HG03045 (cell line): ENCODE measurements at regions not wholly inside any gene's neighbourhood (a gene's known extent, or its start where the extent isn't known, plus 50 kb on each side); places are given as distances from the start of the nearest gene placed in this dataset.

ENCODE experiments used
- ATAC-seq: cut with Tn5 transposase; IDR thresholded peaks from one replicate; pipeline ENCODE4 v1.9.1; 2021; ENCODE audit warnings: mild to moderate bottlenecking, moderate library complexity; ENCODE audit not compliant: unreplicated experiment

- ATAC-seq = no peak
Measured at GRCh38 chr15:39286706-39287105, 294.2 kb upstream of the THBS1 start.

DNA sequence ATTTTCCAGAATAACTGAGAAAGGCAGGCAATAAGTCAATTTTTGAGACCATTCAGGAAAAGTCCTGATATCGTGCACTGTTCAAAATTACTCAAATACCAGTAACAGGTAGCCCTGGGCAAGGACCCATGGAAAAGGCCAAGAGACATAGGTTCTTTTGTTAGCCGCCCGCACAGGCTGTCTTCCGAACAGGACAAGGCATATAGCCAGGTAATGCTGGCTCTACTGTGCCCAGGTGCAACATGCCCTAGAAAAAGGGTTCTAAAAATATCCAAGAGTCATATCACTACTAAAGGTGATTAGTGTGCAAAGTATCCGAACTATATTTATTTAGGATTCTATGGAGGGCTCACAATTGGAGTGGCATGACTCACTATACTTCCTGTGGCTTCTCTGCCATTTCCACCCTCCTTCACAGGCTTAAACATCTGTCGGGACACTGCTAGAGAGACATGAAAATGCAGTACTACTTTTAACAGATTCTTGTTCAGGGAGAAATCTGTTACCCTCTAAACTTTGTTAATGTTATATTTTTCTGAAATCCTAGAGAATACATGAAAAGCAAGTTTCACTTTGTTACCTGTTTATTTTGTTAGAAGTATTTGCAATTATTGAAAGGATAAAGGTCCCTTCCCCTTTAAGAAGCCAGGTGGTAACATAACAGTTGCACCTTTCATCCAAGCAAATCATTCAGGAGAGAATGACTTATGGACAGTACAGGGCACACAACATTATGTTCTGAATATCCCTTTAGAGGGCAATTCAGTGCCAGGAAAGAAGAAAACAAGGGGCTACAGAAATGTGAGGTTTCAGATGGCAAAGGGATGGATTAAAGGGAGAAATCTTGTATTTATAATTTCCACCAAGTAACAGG lies 293.3 kb upstream of the THBS1 start:
- ATAC-seq = no peak

DNA sequence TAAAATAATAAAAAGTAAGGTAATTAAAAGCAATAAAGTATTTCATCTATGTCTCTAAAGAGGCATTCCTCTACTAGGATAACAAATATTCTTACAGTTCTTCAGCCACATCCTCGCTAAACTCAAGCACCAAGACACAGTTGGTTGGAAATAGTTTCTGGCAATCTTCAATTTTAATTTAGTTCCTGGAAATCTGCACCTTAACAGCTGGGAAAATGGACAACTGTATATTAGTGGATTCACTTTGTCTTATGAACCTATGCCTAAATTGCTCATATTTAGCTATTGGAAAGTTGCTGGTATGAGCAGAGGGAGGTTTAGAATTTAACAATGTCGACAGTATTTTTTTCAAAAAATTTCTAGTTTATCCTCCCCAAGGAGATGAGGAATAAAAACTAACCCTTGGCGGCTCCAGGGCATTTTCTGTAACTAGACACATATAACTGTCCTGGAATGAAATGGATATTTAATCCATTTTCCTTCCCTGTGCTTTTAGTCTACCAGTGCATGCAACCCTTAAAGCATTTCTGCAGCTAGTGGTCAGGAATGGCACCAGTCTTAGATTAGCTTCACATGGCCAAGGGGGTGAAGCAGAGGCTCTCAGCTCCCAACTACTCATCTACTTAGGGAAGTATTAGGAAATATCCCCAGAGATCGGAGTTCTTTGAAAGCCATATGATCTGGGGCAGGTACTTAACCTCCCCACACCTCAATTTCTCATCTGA lies 290.0 kb upstream of the THBS1 start:
- no peak for ATAC-seq

DNA sequence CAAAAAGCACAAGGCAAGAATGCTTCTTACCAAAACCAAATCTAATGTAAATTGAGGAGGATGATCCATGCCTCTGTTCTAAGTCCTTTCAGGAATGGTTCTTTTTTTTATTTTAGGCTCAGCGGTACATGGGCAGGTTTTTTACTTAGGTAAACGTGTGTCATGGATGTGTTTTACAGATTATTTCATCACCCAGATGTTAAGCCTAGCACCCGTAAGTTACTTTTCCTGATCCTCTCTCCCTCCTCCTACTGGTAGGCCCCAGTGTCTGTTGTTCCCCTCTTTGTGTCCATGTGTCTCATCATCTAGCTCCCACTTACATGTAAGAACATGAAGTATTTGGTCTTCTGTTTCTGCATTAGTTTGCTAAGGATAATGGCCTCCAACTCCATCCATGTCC lies 289.2 kb upstream of the THBS1 start:
- ATAC-seq = no peak

DNA sequence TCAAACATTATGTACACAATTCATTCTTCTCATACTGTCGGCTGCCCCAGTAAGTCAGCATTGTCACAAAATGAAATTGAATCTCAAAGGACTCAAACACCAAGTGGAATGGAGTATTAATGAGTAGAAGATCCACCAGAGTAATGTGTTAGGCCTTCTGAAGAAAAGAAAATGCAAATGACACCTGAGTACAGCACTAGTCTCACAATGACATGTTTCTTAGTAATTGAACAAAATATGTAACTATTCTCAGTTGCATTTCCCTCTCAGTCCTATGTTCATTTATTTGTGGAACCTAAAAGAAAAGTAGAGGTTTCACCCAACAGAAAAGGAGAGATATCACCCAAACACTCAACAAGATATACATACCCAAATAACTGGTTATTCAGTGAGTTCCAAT lies 283.9 kb upstream of the THBS1 start:
- no peak for ATAC-seq

- no peak for ATAC-seq
Measured at GRCh38 chr15:39298271-39298962, 282.5 kb upstream of the THBS1 start.

GRCh38 chr15:39299486-39300267 lies 281.2 kb upstream of the THBS1 start:
- ATAC-seq = no peak

DNA sequence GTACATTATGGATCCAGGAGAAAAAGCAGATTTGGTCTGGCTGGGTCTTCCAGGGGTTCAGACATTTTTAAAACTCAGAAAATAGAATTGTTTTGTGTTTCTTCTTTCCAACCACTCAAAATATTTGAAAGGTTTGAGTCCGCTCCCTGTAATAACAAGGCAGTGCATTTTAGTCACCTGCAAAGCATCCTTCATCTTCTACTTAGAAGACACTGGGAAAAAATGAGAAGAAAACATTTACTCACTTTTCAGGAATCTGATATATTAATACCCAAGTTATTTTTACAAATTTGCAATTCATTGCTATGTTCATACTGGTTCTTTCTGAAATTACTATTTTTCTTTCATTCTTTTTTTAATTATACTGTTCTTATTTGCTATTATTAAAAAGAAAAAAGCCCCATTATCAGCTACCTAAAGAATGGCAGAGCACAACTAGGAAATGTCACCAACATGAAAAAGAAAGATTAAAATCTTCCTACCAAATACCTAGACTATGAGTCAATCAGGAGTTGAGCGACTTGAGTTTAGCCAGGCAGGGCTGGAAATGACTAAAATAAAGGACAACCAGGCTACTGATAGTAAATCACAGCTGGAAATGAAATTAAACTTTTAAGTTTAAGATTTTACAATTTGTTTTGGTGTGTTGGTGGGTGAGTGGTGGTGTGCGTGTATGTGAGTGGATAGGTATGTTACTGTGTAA lies 280.3 kb upstream of the THBS1 start:
- ATAC-seq = no peak

- ATAC-seq = no peak
Measured at GRCh38 chr15:39301589-39301999, 279.3 kb upstream of the THBS1 start.

DNA sequence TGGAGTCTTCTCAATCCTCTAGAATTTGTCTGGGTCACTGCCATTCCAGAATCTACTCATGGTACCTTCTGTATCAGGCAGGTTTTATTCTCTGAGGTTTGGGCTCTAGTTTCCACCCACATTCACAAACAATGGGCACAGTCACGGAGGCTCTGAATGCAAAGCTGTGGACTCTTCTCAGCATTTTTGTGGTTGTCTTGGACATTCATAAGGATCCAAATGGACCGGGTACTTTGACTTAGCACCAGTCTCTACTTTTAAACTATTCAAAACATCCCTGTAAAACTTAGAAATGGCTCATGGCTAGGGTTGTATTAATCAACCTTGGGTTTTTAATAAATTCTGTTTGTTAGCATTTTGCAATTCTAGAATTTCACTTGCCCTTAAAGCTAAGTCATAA lies 277.9 kb upstream of the THBS1 start:
- no peak for ATAC-seq

DNA sequence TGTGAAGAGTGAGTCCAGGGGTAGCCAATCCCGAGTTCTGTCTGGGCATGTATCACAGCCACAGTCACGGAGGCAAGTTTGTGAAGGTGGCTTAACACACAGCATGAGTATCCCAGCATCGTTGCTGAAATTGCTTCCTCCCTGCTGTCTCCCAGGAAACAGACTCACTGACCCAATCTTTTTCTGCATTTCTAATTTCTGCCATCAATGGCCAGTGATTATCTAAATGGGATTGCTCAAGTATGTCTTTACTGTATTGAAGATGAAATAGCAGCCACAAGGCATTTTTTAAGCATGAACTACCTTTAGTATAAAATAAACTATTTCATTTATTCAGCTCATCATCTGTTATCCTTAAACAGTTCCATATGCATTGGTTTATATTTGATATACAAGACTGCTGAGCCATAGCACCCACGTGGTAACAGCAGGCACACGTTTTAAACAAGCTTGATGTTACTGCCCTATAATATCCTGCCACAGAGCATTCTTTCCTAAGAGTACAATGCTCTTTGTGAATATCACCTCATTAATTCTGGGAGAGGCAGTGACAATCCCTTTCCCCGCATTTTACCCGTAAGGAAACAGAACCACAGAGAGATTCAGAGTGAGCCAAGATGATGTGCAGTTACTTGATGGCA lies 276.6 kb upstream of the THBS1 start:
- no peak for ATAC-seq

- no peak for ATAC-seq
Measured at GRCh38 chr15:39304931-39305728, 275.7 kb upstream of the THBS1 start.

DNA sequence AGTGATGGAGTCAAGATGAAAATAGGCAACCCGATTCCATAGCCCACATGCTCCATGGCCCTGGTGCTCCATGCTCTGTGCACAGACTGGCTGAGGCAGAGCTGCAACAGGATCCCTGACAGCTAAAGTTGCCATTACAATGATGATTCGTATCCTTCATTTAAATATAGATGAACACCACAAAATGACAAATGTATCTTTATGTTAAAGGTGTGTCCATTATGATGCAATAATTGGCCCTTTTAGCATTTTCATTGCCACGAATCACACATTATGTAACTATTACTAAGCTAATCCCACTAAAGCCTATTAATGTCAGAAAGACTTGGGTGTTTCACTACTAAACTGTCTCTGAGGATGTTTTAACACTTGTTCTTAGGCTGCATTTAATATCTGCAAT lies 270.2 kb upstream of the THBS1 start:
- no peak for ATAC-seq

GRCh38 chr15:39312984-39313383 lies 267.9 kb upstream of the THBS1 start:
- no peak for ATAC-seq

GRCh38 chr15:39313467-39313866 lies 267.4 kb upstream of the THBS1 start:
- ATAC-seq = no peak

GRCh38 chr15:39313881-39314280 lies 267.0 kb upstream of the THBS1 start:
- ATAC-seq = no peak

DNA sequence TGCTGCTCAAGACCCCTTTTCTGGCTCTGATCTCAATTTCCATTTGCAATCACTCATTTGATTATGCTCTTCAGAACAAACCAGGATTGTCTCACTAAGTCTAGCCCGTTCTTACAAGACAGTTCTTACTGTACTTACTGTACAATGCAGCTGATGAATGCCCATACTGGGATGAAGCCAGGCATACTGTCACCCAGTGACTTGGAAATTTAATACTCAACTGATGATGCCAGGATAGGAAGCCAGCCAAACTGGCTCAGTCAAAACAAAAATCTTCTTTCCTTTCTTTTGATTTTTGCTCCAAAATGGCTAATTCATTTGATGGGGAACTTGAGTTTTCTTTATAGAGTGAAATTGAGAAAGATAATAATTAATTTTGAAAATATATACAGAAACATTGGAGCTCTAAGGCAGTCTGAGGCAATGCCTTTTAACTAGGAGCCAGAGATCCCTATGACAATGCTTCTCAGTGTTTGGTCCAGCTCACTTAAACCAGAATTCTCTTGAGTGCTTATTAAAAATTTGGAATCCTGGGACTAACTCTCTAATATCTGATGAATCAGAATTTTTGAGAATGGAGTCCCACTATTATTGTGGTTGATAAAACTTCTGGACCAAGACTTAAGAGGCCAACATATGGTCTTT lies 265.6 kb upstream of the THBS1 start:
- ATAC-seq = no peak

DNA sequence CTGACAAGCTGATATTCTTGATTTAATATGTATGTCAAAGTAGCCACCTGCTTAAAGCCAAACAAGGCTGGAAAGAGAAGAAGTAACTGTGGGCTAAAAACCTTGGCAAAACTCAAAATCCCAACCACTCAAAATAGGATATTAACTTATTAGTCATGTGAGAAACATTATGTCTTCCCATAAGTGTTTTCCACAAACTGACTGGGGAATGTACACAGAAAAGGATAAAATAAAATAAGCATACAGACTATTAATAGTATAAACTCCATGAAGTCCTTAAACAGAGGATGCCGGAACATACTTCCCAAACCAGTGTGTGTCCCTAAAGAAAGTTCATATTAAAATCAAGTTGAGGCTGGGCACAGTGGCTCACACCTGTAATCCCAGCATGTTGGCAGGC lies 263.7 kb upstream of the THBS1 start:
- ATAC-seq = no peak

- no peak for ATAC-seq
Measured at GRCh38 chr15:39318231-39318630, 262.6 kb upstream of the THBS1 start.
